Midbrain (tissue), 1 donor: ENCODE measurements at regions not wholly inside any gene's neighbourhood (a gene's known extent, or its start where the extent isn't known, plus 50 kb on each side); places are given as distances from the start of the nearest gene placed in this dataset.

Experiments used
- DNase-seq: peaks from one replicate; lab custom pipeline; 2025; lab: John Stamatoyannopoulos, UW

- no peak for DNase-seq
Measured at GRCh38 chr4:134019657-134020056, 181.9 kb downstream of the PABPC4L start.

GRCh38 chr4:134018846-134019245 lies 182.7 kb downstream of the PABPC4L start:
- no peak for DNase-seq

GRCh38 chr4:134001057-134001456 lies 200.5 kb downstream of the PABPC4L start:
- DNase-seq, result no peak

GRCh38 chr4:133997436-133997835 lies 204.2 kb downstream of the PABPC4L start:
- no peak for DNase-seq

GRCh38 chr4:133996431-133997121 lies 205.0 kb downstream of the PABPC4L start:
- no peak for DNase-seq

- DNase-seq, result no peak
Measured at GRCh38 chr4:133995243-133995960, 206.2 kb downstream of the PABPC4L start.

GRCh38 chr4:133982533-133983224 lies 218.9 kb downstream of the PABPC4L start:
- DNase-seq, result no peak

GRCh38 chr4:133981327-133981726 lies 220.3 kb downstream of the PABPC4L start:
- DNase-seq, result no peak

GRCh38 chr4:133972586-133972985 lies 229.0 kb downstream of the PABPC4L start:
- no peak for DNase-seq

GRCh38 chr4:133969202-133969848 lies 232.3 kb downstream of the PABPC4L start:
- no peak for DNase-seq

GRCh38 chr4:133968174-133968573 lies 233.4 kb downstream of the PABPC4L start:
- DNase-seq, result no peak

GRCh38 chr4:133960975-133961374 lies 240.6 kb downstream of the PABPC4L start:
- DNase-seq, result no peak

GRCh38 chr4:133943081-133943480 lies 258.5 kb downstream of the PABPC4L start:
- no peak for DNase-seq

GRCh38 chr4:133938061-133938460 lies 263.5 kb downstream of the PABPC4L start:
- DNase-seq, result no peak

GRCh38 chr4:133929531-133930239 lies 271.9 kb downstream of the PABPC4L start:
- DNase-seq, result no peak

- no peak for DNase-seq
Measured at GRCh38 chr4:133921280-133922195, 280.1 kb downstream of the PABPC4L start.

GRCh38 chr4:133920236-133920635 lies 281.4 kb downstream of the PABPC4L start:
- no peak for DNase-seq

GRCh38 chr4:133910165-133910564 lies 291.4 kb downstream of the PABPC4L start:
- no peak for DNase-seq

- no peak for DNase-seq
Measured at GRCh38 chr4:133903029-133903428, 298.6 kb downstream of the PABPC4L start.

- DNase-seq, result no peak
Measured at GRCh38 chr4:133891011-133891410, 310.6 kb downstream of the PABPC4L start.

- DNase-seq, result no peak
Measured at GRCh38 chr4:133887723-133888122, 313.9 kb downstream of the PABPC4L start.
